Epithelial cell of proximal tubule (primary cell): ENCODE measurements at regions not wholly inside any gene's neighbourhood (a gene's known extent, or its start where the extent isn't known, plus 50 kb on each side); places are given as distances from the start of the nearest gene placed in this dataset.
"Not testable (repeated sequence)": the region's sequence is repeated elsewhere in the genome, so short reads cannot be mapped to it uniquely, and the experiment has no call there.

Experiments
- DNase-seq: peaks from one replicate; pipeline ENCODE4 v3.0.0-alpha.2; 2011; ENCODE audit warnings: low read depth
- H3K4me3 ChIP-seq: 2 replicates; pipeline ENCODE4 v1.5.1; 2011; ENCODE audit warnings: low read depth, mild to moderate bottlenecking, low read length
- TF ChIP-seq, protein P1 (sequence below): conservative IDR thresholded peaks from 2 replicates; pipeline ENCODE4 v1.5.1; 2012; ENCODE audit warnings: low read depth, mild to moderate bottlenecking, low read length

DNA sequence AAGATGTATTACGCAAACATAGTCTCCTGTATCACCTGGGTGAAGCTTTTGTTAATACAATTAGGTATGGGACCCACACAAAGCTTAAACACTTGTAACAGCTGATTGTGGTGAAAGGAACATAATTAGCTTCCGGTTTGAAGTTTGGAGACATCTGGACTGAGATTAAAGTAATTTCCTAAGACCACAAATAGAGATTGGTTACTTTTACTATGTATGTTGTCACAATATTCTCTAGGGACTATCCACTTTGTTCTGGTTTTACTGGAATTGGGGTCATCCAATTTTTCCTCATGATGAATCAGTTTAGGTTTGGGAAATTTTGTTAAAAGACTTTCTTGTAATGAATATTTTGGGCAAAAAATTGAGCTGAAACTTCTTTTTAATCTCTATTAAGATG, 71.8 kb upstream of the SAMSN1 start:
- TF ChIP-seq, protein P1, sequence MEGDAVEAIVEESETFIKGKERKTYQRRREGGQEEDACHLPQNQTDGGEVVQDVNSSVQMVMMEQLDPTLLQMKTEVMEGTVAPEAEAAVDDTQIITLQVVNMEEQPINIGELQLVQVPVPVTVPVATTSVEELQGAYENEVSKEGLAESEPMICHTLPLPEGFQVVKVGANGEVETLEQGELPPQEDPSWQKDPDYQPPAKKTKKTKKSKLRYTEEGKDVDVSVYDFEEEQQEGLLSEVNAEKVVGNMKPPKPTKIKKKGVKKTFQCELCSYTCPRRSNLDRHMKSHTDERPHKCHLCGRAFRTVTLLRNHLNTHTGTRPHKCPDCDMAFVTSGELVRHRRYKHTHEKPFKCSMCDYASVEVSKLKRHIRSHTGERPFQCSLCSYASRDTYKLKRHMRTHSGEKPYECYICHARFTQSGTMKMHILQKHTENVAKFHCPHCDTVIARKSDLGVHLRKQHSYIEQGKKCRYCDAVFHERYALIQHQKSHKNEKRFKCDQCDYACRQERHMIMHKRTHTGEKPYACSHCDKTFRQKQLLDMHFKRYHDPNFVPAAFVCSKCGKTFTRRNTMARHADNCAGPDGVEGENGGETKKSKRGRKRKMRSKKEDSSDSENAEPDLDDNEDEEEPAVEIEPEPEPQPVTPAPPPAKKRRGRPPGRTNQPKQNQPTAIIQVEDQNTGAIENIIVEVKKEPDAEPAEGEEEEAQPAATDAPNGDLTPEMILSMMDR, result no peak
- H3K4me3 ChIP-seq, result no peak overlapping the region
- no peak for DNase-seq

DNA sequence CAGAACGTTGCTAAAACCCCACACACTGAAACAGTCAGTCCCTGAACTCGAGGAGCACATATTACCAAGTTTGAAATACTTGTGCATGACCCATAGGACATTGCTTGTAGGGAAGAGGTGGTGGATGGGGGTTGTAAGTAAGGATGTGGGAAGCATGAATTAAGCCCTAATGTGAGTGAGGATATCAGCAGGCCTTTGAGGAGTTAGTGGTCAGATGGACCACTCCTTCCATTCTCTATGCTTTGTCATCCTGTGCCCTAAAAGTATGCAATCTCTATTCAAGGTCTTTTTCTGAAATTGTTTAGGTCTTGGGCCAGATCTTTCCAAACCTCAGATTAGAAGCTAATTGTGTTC, 70.9 kb upstream of the SAMSN1 start:
- TF ChIP-seq, protein P1, result no peak
- H3K4me3 ChIP-seq, result no peak overlapping the region
- DNase-seq, result no peak

DNA sequence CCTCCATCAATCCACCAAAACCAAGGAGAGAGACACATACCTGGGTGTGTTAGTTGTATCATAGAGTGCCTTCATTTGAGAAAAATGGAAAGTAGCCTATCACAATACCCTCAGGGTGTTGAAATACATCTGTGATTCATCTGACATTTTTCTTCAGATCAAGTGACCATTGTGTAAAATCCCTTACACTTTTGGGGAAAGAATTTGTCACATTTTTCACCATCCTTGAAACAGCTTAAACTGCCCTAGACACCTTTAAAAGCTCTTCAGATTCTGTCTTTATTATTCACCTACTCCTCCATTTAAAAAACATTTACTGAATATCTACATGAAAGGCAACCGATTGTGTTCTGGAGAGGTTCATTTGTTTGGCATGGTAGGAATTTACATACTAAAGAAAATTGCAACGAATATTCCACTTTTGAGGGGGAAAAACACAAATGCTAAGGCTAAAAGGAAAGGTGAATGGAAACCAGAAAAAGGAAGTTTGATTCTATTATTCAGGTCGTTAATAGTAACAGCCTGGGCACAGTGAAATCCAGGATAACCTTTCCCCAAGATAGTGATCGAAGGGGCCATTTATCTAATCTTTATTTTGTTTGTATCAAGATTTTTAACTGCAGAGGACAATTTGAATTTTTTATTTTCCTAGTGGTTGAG, 70.4 kb upstream of the SAMSN1 start:
- H3K4me3 ChIP-seq, result no peak overlapping the region
- TF ChIP-seq, protein P1, result no peak
- no peak for DNase-seq

DNA sequence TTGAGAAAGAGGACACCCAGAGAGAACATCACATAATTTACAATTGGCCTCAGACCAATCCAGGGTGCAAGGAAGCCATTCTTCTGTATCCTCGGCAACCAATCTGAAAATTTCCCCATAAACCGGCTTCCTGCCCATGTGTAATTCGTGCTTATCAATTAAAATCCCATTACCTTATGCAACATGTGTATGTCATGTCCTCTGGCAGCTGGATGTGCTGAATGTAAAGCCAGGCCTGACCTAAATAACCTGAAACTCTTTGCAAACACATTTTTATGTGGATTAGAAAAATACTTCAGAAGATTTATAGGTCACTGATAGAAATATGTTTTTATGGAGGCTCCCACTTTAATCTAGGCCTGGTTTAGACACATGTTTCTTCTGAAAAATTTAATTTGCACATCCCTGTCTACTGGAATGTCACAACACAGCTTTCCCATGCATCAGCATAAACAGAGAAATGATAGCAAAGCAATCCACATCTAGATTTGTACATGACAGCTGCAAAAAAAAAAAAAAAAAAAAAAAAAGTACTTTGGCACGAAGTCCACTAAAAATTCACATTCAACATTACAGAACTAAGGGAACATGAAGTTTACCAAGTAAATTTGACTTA, 69.4 kb upstream of the SAMSN1 start:
- no peak for DNase-seq
- H3K4me3 ChIP-seq, result no peak overlapping the region
- TF ChIP-seq, protein P1, result no peak

DNA sequence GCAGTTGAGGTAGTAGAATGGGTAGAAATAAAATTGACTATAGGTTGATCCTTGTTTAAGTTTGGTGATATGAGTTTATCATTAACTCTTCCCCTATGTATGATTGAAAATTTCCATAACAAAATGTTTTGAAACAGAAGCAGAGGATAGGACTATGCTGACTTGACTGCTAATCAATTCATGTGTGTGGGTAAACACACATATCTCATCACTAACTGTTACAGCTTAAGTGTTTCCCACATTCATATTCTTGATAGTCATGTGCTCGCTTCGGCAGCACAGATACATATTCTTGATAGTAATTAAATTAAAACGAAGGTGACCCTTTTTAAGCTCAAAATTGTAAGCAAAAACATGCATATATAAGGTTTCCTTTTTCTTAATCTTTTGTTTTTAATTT, 68.2 kb upstream of the SAMSN1 start:
- H3K4me3 ChIP-seq, result no peak overlapping the region
- TF ChIP-seq, protein P1, result no peak
- no peak for DNase-seq

DNA sequence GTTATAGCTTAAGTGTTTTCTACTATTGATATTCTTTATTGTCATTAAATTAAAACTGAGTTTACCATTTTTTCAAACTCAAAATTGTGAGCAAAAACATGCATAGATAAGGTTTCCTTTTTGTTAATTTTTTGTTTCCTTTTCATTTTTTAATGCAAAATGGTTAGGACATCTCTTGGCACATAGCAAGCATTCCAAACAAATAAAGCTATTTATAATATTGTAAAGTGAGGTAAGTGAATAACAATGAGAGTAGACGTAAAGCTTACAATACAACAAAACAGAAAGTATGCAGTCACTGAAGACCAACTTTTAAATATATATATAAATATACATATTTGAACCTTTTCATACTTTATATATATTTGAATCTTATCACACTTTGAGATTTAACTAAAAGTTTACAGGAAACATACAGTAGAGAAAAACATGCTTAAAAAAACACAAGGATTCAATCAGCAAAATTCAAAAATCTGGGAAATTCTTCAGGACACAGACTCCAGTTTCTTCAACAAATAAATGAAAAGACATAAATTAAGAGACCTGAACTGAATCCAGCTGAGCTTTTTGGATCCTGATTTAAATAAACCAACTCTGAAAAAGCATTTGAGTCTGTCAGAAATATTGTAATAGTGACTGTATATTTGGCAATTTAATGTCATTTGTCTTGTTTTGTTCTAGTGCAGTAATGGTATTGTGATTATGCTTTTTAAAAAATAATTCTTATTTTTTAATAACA, 67.5 kb upstream of the SAMSN1 start:
- TF ChIP-seq, protein P1, result no peak
- DNase-seq, result no peak

DNA sequence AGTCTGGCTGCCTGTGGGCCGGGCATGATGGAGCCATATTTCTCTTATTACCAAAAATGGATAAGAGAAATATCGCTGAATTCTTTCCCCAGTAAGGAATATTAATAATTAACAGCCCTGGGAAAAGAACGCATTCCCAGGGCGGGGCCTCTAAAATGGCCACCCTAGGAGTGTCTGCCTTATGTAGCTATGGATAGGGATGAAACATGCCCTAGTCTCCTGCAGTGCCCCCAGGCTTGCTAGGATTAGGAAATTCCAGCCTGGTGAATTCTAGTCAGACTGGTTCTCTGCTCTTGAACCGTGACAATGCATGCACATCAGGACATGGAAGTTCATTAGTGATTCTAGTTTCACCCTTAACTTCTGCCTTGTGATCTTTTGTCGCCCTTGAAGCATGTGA, 64.0 kb upstream of the SAMSN1 start:
- DNase-seq, H3K4me3 ChIP-seq: not testable (repeated sequence)

More for the DNA sequence above, 67.5 kb upstream of the SAMSN1 start:
- no peak overlapping the region for H3K4me3 ChIP-seq
